Fibroblast of lung (primary cell): ENCODE measurements at regions not wholly inside any gene's neighbourhood (a gene's known extent, or its start where the extent isn't known, plus 50 kb on each side); places are given as distances from the start of the nearest gene placed in this dataset.

ENCODE experiments used
- EZH2 ChIP-seq: IDR thresholded peaks from 2 replicates; pipeline ENCODE4 v1.5.1; 2012; ENCODE audit warnings: low read length, control low read depth, mild to moderate bottlenecking; ENCODE audit errors: missing control alignments
- TF ChIP-seq, protein P1 (sequence below), 2 donors: IDR thresholded peaks in 1 of 2; conservative IDR thresholded peaks in 1 of 2; 1 replicate in 1 of 2; 2 replicates in 1 of 2; pipeline ENCODE4 v1.5.1; 2011 to 2012; ENCODE audit warnings: low read length in 2 of 2, control low read depth in 1 of 2, inconsistent platforms in 1 of 2, low read depth in 1 of 2, mild to moderate bottlenecking in 1 of 2

GRCh38 chr1:9437961-9438430 lies 101.3 kb upstream of the SLC25A33 start:
- TF ChIP-seq, protein P1, sequence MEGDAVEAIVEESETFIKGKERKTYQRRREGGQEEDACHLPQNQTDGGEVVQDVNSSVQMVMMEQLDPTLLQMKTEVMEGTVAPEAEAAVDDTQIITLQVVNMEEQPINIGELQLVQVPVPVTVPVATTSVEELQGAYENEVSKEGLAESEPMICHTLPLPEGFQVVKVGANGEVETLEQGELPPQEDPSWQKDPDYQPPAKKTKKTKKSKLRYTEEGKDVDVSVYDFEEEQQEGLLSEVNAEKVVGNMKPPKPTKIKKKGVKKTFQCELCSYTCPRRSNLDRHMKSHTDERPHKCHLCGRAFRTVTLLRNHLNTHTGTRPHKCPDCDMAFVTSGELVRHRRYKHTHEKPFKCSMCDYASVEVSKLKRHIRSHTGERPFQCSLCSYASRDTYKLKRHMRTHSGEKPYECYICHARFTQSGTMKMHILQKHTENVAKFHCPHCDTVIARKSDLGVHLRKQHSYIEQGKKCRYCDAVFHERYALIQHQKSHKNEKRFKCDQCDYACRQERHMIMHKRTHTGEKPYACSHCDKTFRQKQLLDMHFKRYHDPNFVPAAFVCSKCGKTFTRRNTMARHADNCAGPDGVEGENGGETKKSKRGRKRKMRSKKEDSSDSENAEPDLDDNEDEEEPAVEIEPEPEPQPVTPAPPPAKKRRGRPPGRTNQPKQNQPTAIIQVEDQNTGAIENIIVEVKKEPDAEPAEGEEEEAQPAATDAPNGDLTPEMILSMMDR (conservative IDR thresholded peaks at IDR 0.05 in 1 of 2, IDR thresholded peaks at IDR 0.05 in 1 of 2; ENCODE audit: low read depth in 1 of 2, low read length in 2 of 2) = no peak
- no peak for TF ChIP-seq EZH2
